Neuron (in vitro differentiated cells): ENCODE measurements at regions not wholly inside any gene's neighbourhood (a gene's known extent, or its start where the extent isn't known, plus 50 kb on each side); places are given as distances from the start of the nearest gene placed in this dataset.

Experiments used
- H2AFZ ChIP-seq: one replicate; pipeline ENCODE4 v1.6.1; 2013; ENCODE audit warnings: low read depth, mild to moderate bottlenecking, inconsistent platforms, low read length, moderate library complexity
- H3K27me3 ChIP-seq: one replicate; pipeline ENCODE4 v1.6.1; 2013; ENCODE audit warnings: low read length; ENCODE audit not compliant: insufficient read depth
- H3K36me3 ChIP-seq: one replicate; pipeline ENCODE4 v1.6.1; 2013; ENCODE audit warnings: low read length; ENCODE audit not compliant: insufficient read depth
- H3K4me1 ChIP-seq: one replicate; pipeline ENCODE4 v1.6.1; 2013; ENCODE audit warnings: low read length; ENCODE audit not compliant: insufficient read depth
- H3K4me3 ChIP-seq: 2 replicates; pipeline ENCODE4 v1.5.1; 2013; ENCODE audit warnings: mild to moderate bottlenecking, low read length, moderate library complexity
- H3K9me3 ChIP-seq: one replicate; pipeline ENCODE4 v1.6.1; 2013; ENCODE audit warnings: low read length

DNA sequence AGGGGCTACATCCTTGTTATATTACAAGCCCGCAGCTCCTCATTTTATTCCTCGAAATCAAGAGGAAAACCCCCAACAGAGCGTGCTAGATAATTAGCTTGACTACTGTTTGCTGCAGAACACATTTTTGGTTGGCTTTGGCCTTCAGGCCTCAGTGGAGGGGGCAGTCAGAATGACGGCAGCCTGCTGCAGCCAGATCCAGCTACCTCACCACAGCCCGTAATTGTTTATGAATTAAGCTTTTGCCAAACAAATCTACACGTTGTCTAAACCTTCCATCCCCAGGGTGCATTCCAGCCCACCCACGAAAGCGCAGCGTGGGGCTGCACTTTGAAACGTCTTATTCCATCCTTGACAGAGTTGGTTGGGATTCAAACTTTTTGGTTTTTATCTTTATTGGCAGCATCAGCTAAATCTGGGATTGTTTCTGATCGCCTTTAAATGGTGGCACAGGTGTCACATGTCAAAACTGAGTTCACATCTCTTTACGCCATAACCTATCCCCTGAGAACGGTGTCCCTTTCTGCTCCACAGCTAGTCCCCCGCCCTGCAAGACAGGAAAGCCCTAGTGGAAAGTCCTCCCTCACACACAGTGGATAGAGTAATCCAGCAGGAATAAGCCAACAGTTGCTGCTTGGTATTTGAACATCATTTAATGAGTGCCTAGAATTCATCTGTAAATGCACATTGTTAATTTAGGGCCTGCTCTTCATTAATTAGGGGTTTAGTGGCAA is 195.5 kb downstream of the LMO4 start:
- H3K27me3 ChIP-seq = peaks cover 4% of the 10 kb centered on the region
- H3K4me1 ChIP-seq = no peaks in the 10 kb centered on the region
- no peak overlapping the region for H3K4me3 ChIP-seq
- H3K36me3 ChIP-seq = no peaks in the 10 kb centered on the region
- no peak overlapping the region for H2AFZ ChIP-seq
- H3K9me3 ChIP-seq = no peaks in the 10 kb centered on the region

DNA sequence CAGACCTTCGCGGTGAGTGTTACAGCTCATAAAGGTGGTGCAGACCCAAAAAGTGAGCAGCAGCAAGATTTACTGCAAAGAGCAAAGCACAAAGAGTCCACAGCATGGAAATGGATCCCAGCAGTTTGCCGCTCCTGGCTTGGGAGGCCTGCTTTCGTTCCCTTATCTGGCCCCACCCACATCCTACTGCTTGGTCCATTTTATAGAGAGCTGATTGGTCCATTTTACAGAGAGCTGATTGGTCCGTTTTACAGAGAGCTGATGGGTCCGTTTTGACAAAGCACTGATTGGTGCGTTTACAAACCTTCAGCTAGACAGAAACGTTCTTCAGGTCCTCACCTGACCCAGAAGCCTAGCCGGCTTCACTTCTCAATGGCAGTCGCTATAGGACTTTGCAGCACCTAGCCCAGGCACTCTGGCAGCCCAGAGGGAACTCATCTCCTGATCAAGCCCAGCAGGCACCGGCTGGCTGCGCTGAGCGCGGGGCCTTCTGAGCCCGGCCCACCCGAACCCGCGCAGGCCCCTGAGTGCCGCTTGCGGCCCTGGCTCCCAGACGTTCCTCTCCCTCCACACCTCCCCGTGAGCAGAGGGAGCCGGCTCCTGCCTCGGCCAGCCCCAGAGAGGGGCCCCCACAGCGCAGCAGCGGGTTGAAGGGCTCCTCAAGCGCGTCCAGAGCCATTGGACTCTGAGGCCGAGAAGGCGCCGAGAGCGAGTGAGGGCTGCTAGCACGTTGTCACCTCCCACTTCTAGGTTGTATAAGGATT is 200.3 kb downstream of the LMO4 start:
- Histone ChIP-seq H3K27me3 (peaks cover 4% of the 10 kb centered on the region), H3K4me1 (no peaks in the 10 kb centered on the region), H3K4me3 (no peak overlapping the region), H2AFZ (no peak overlapping the region), H3K36me3 (no peaks in the 10 kb centered on the region), H3K9me3 (no peaks in the 10 kb centered on the region)

DNA sequence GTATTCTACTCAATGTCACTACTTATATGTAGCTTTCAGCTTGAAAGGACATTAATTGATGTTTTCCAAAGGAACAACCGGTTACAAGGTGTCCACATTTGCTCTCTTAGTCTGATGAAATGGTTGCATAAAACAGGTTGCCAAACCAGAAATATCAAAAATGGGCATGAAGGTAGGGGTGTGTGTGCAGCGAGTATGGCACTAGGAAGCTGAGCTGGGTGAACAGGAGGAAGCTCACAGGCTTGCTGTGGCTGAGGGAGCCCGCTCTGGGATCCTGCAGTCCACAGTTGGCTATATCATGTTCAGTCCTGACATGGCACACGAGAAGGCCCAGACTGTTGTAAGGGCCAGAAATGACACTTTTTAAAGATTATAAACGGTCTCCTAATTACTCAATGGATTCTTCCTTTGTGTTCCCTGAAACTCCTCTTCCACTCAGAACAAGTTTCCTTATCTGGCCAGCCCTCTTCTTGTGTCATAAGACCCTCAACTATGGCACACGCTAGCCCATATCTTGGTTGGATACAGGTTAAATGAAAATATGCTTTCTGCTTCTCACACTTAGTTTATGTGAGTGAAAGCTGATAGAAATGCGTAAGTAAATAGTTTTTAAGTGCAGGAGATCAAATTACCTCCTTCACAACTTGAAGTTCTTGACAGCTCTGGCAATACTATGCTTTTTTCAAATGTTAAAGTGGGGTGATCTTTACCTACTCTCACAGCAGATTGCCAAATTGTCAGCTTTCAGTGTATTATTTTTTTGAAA is 201.5 kb downstream of the LMO4 start:
- Histone ChIP-seq H3K4me3 (no peak overlapping the region), H3K9me3 (no peaks in the 10 kb centered on the region), H3K36me3 (no peaks in the 10 kb centered on the region), H3K27me3 (peaks cover 4% of the 10 kb centered on the region), H2AFZ (no peak overlapping the region), H3K4me1 (no peaks in the 10 kb centered on the region)

DNA sequence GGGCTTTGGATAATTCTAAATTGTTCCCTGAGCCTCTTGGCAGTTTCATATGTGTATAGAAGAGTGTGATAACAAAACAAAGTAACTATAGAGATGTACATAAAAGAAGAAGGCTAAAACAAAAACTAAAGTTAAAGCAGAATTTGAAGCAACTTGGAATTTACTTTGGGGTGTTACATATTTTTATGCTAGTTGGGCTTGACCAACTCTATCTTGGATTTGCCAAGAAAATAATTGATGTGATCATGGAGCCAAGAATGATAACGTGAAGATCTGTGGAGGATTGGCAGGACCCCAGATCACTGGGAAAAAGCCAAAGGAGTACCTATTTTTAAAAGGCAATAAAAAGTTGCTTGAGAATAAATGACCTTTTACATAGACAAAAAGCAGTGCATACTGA is 206.9 kb downstream of the LMO4 start:
- Histone ChIP-seq H3K4me3 (no peak overlapping the region), H3K27me3 (no peaks in the 10 kb centered on the region), H2AFZ (no peak overlapping the region), H3K9me3 (no peaks in the 10 kb centered on the region), H3K36me3 (no peaks in the 10 kb centered on the region), H3K4me1 (no peaks in the 10 kb centered on the region)

DNA sequence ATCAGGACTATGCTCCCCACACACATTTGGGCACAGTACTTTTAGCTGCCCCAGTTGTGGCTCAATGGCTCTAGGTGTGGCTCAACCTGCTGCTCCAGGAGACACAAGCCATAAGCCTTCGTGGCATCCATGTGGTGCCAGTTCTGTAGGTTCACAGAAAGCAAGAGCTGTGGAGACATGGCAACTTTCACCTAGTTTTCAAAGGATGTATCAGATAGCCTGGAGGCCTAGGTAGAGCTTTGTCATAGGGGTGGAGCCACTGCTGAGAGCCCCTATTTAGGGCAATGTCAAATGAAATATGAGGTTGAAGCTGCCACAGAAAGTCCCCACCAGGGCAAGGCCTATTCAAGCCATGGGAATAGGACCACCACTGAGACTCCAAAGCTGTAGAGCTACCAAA is 210.5 kb downstream of the LMO4 start:
- Histone ChIP-seq H3K36me3 (no peaks in the 10 kb centered on the region), H2AFZ (no peak overlapping the region), H3K4me1 (no peaks in the 10 kb centered on the region), H3K27me3 (no peaks in the 10 kb centered on the region), H3K9me3 (no peaks in the 10 kb centered on the region), H3K4me3 (no peak overlapping the region)

DNA sequence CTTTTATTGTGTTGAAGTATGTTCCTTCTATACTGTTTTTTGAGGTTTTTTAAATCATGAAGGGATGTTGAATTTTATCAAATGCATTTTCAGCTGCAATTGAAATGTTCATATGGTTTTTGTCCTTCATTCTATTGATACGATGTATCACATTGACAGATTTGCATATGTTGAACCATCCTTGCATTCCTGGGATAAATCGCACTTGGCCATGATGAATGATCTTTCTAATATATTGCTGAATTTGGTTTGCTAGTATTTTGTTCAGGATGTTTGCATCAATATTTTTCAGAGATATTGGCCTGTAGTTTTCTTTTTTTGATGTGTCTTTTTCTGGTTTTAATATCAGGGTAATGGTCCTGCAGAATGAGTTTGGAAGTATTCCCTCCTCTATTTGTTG is 214.0 kb downstream of the LMO4 start:
- Histone ChIP-seq H3K4me1 (no peaks in the 10 kb centered on the region), H3K9me3 (no peaks in the 10 kb centered on the region), H3K4me3 (no peak overlapping the region), H3K36me3 (no peaks in the 10 kb centered on the region), H2AFZ (no peak overlapping the region), H3K27me3 (no peaks in the 10 kb centered on the region)

DNA sequence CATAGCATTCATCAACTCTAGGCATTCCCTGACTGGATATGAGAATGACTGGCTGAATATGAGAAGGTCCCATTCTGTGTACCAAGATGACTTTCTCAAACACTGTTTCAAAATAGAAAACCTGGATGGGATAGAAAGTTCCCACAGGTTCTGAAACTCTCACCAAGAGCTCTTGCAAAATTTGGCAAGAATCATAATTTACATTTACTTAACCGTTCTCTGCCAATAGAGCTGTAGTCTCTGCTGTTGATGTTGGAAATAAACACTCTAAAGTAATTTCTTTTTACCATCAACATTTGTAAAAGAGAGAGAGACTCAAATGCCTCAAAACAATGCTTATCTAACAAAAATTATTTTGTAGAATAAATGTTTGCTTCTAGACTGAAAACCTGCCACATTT is 221.1 kb downstream of the LMO4 start:
- H3K4me1 ChIP-seq = no peaks in the 10 kb centered on the region
- no peaks in the 10 kb centered on the region for H3K9me3 ChIP-seq
- no peaks in the 10 kb centered on the region for H3K36me3 ChIP-seq
- H3K4me3 ChIP-seq = no peak overlapping the region
- H2AFZ ChIP-seq = no peak overlapping the region
- no peaks in the 10 kb centered on the region for H3K27me3 ChIP-seq

DNA sequence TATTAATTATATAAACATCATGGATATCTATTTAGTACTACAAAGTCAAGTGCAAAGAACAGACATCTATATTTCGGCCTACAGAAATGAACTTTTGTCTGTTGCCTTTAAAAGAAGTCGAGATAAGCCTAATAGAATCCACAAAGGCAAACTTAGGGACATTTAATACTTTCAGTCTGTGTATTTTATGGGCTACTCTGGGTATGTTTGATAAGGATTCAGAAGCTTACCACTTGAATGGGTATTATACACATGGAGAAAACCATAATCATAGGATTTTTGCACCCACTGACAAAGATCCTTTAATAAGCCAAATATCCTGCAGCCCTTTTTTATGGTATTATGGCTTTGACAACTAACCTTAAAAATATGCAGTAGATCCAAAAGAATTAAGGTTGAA is 224.8 kb downstream of the LMO4 start:
- Histone ChIP-seq H3K27me3 (no peaks in the 10 kb centered on the region), H3K4me3 (no peak overlapping the region), H3K36me3 (no peaks in the 10 kb centered on the region), H3K4me1 (no peaks in the 10 kb centered on the region), H3K9me3 (no peaks in the 10 kb centered on the region), H2AFZ (no peak overlapping the region)

DNA sequence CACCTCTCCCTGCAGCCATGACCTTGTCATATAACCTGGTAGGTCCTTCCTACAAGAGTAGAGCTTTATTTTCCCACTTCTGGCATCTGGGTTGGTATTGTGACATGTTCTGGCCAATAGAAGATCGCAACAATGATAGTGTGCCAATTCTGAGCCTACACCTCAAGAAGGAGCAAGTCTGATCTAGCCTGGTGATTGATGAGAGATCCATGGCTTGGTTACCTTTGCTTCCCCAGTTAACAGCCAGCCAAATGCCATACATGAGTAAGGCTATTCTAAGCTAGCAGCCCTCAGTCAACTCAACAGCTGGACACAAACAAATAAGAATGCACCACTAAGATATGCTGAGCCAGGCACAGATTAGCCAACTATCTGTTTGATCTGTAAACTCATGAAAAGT is 226.7 kb downstream of the LMO4 start:
- Histone ChIP-seq H3K4me1 (no peaks in the 10 kb centered on the region), H3K9me3 (no peaks in the 10 kb centered on the region), H2AFZ (no peak overlapping the region)

DNA sequence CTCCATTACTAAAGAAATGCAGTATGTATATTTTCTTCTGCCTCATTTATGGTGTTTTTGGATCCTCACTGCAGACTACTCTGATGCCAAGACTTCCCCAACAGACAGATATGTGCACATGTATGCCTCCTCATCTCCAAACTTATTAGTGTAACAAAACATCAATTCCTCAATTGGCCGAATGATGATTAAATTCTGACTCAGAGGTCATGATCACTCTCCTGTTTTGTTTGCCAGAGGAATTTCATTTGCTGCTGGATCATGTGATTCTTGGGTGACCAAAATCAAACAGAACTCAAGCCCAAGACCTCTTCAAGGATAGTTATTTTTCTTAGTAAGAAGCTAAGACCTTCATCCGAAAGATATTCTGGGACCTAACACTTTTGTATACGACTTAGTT is 227.6 kb downstream of the LMO4 start:
- no peaks in the 10 kb centered on the region for H3K36me3 ChIP-seq
- H3K4me1 ChIP-seq = no peaks in the 10 kb centered on the region
- no peaks in the 10 kb centered on the region for H3K27me3 ChIP-seq
- H2AFZ ChIP-seq = no peak overlapping the region
- no peak overlapping the region for H3K4me3 ChIP-seq
- H3K9me3 ChIP-seq = no peaks in the 10 kb centered on the region

More for the DNA sequence above, 226.7 kb downstream of the LMO4 start:
- Histone ChIP-seq H3K27me3 (no peaks in the 10 kb centered on the region), H3K36me3 (no peaks in the 10 kb centered on the region), H3K4me3 (no peak overlapping the region)

DNA sequence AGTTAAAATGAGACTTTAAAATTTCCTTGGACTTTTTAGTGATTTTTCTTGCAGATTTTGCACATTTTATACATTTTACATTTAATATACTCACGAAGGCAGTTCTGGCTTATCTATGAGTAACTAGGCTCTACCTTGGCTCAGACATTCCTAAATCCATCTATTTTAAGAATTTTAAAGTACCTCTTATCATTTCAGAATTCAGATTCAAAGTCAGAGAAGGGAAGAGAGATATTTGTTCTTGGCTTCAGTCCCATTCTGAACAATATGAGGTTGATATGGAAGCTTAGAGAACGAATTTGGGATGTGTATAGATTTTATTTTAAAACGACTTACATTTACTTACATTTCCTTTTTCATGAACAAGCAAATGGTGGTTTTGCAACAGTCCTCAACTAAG is 230.2 kb downstream of the LMO4 start:
- H3K9me3 ChIP-seq = no peaks in the 10 kb centered on the region
- no peaks in the 10 kb centered on the region for H3K36me3 ChIP-seq
- no peaks in the 10 kb centered on the region for H3K4me1 ChIP-seq
- no peak overlapping the region for H3K4me3 ChIP-seq
- no peaks in the 10 kb centered on the region for H3K27me3 ChIP-seq
- no peak overlapping the region for H2AFZ ChIP-seq

DNA sequence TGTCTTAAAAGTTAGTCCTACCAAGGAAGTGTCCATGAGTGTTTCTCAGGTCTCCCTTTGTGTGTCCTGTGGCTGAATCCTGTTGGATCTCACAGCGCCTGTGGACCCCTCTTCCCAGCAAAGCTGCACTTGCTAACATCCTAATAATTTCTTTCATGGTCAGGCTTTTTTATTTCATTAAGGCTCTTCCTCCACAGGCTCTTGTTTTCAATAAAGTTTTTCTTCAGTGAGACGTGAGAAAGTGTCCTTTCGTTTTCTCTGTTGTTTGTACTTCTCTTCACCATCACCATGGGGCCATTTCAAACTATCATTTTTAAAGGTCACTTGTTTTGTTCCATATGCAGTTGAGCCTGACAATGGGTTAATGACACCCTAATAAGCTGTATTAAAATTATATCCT is 231.5 kb downstream of the LMO4 start:
- no peaks in the 10 kb centered on the region for H3K27me3 ChIP-seq

DNA sequence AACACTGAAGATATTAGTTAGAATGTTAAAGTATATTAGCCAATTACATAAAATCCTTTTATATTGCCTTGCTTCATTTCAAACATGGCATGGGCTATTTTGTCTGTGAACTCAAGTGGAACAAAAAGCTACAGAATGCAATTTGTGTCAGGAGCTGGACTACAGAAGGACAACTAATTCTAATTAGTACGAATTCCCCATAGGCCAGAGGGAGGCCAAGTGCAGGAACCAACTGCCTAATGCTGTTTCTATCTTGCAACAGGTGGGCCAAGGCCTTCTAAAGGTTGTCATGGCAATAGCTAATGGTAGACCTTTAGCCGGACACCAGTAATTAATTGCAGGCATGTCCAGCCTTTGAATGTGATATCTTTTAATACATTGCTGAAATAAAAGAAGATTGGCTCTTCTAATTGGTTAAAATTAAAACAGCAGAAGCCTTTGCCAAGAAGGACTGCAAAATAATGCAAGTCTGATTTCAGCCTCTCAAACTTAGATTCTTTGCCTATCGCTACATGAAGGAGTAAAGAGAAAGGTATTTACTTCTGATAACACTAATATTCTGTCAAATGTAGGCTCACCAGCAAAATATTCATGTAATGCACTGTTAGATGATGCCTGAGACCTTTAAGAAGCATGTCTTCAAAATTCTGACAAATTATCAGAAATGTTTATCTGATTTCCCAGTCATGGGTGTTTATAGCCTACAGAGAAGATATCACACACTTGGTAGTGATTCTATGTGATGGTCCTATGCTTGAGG is 232.1 kb downstream of the LMO4 start:
- Histone ChIP-seq H3K4me3 (no peak overlapping the region), H3K36me3 (no peaks in the 10 kb centered on the region)

More for the DNA sequence above, 231.5 kb downstream of the LMO4 start:
- H3K4me3 ChIP-seq = no peak overlapping the region
- no peaks in the 10 kb centered on the region for H3K4me1 ChIP-seq
- H3K9me3 ChIP-seq = no peaks in the 10 kb centered on the region
- H3K36me3 ChIP-seq = no peaks in the 10 kb centered on the region
- no peak overlapping the region for H2AFZ ChIP-seq

More for the DNA sequence above, 232.1 kb downstream of the LMO4 start:
- H2AFZ ChIP-seq = no peak overlapping the region
- H3K27me3 ChIP-seq = no peaks in the 10 kb centered on the region
- H3K4me1 ChIP-seq = no peaks in the 10 kb centered on the region
- H3K9me3 ChIP-seq = no peaks in the 10 kb centered on the region
